Sigmoid colon (tissue), 6 donors: ENCODE measurements at regions not wholly inside any gene's neighbourhood (a gene's known extent, or its start where the extent isn't known, plus 50 kb on each side); places are given as distances from the start of the nearest gene placed in this dataset.
A peak's percentile ranks its signal among the peaks of the same experiment; 100 is the strongest.

ENCODE experiments used
- DNase-seq: peaks from one replicate; pipeline ENCODE4 v3.0.0-alpha.2; 2019
- H3K27ac ChIP-seq, 4 donors: fragments of 200-600 bp; sonication (generic); one replicate each; pipeline ENCODE4 v1.5.1; 2016 to 2019; ENCODE audit warnings: mild to moderate bottlenecking in 1 of 4
- H3K27me3 ChIP-seq, 3 donors: fragments of 200-600 bp; sonication (generic); one replicate each; pipeline ENCODE4 v1.5.1; 2019; ENCODE audit warnings: mild to moderate bottlenecking in 1 of 3
- H3K36me3 ChIP-seq, 4 donors: fragments of 200-600 bp; sonication (generic); one replicate each; pipeline ENCODE4 v1.5.1; 2016 to 2019
- H3K4me1 ChIP-seq, 4 donors: fragments of 200-600 bp; sonication (generic); one replicate each; pipeline ENCODE4 v1.5.1; 2017 to 2019
- H3K4me3 ChIP-seq, 4 donors: fragments of 200-600 bp; sonication (generic); one replicate each; pipeline ENCODE4 v1.5.1; 2017 to 2019; ENCODE audit warnings: mild to moderate bottlenecking in 2 of 4, moderate library complexity in 1 of 4
- H3K9me3 ChIP-seq, 4 donors: fragments of 200-600 bp in 3 of 4; sonication (generic) in 3 of 4; one replicate each; pipeline versions ENCODE4 v1.5.1 to v1.6.1; 2013 to 2019
- EP300 ChIP-seq, 4 donors: sonication (generic); formaldehyde crosslinking; IDR thresholded peaks; one replicate each; pipeline ENCODE4 v1.6.1; 2017; ENCODE audit warnings: antibody characterized with exemption in 4 of 4
- POLR2A ChIP-seq, 2 donors: fragments of 450-650 bp; IDR thresholded peaks; one replicate each; pipeline ENCODE4 v1.6.1; 2016; ENCODE audit warnings: antibody characterized with exemption in 2 of 2, mild to moderate bottlenecking in 2 of 2, moderate library complexity in 2 of 2
- POLR2AphosphoS5 ChIP-seq, 4 donors: sonication (generic); formaldehyde crosslinking; IDR thresholded peaks; one replicate each; pipeline ENCODE4 v1.6.1; 2017; ENCODE audit warnings: antibody characterized with exemption in 4 of 4
- WGBS, 2 donors: extraction: QIAGEN DNeasy Blood & Tissue Kit; methylation state at CpG; one replicate each; pipeline ENCODE4 v1.1.7; 2013; 5-methylcytosine and 5-hydroxymethylcytosine counted together
- intact Hi-C: fragments of 100-400 bp; cut with DNase I; formaldehyde crosslinking; loops from one replicate; pipeline ENCODE4 v1.15.1; 2023
- TF ChIP-seq, protein P1 (sequence below), 4 experiments: fragments of 450-650 bp in 3 of 4; fragments of 200-600 bp in 1 of 4; IDR thresholded peaks; one replicate each; pipeline ENCODE4 v1.5.1; 2016 to 2019; ENCODE audit warnings: antibody characterized with exemption in 4 of 4, mild to moderate bottlenecking in 3 of 4, moderate library complexity in 2 of 4
- donor health status: healthy with polysubstance abuse.
- donor health status: healthy.

DNA sequence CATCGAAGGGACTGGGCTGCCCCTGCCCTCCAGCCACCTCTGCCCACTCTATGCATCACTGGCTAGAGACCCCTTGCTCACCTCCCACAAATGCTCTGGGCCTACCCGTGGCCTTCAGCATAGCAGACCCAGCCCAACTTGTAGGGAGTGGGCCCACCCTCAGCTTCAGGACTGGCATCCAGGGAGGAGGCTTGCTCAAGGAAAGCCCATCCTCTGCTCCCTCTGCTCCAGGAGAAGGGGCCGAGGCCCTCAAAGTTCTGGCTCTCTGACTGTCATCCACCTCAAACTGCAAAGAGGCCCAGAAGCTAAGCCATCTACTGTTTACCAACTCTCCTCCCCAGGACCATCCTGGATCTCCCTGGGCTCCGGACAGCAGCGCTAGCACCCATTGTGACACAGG lies 84.5 kb downstream of the C5orf15 start:
- H3K4me1 ChIP-seq = peaks cover 0 to 22% (median 12%) of the 10 kb centered on the region in 4 donors
- no peak overlapping the region for H3K4me3 ChIP-seq
- TF ChIP-seq POLR2A (IDR thresholded peaks at IDR 0.05) (no peak), POLR2AphosphoS5 (IDR thresholded peaks at IDR 0.05) (no peak), EP300 (IDR thresholded peaks at IDR 0.05) (no peak)
- TF ChIP-seq, protein P1, sequence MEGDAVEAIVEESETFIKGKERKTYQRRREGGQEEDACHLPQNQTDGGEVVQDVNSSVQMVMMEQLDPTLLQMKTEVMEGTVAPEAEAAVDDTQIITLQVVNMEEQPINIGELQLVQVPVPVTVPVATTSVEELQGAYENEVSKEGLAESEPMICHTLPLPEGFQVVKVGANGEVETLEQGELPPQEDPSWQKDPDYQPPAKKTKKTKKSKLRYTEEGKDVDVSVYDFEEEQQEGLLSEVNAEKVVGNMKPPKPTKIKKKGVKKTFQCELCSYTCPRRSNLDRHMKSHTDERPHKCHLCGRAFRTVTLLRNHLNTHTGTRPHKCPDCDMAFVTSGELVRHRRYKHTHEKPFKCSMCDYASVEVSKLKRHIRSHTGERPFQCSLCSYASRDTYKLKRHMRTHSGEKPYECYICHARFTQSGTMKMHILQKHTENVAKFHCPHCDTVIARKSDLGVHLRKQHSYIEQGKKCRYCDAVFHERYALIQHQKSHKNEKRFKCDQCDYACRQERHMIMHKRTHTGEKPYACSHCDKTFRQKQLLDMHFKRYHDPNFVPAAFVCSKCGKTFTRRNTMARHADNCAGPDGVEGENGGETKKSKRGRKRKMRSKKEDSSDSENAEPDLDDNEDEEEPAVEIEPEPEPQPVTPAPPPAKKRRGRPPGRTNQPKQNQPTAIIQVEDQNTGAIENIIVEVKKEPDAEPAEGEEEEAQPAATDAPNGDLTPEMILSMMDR (IDR thresholded peaks at IDR 0.05) = no peak
- no peaks in the 10 kb centered on the region for H3K36me3 ChIP-seq
- no peaks in the 10 kb centered on the region for H3K27me3 ChIP-seq
- H3K27ac ChIP-seq = no peak overlapping the region
- WGBS, 2 donors = 89 to 92% methylated on average over 5 of the region's 5 CpGs
- intact Hi-C loops = no loop called here
- peak; percentile 47 for DNase-seq
- no peaks in the 10 kb centered on the region for H3K9me3 ChIP-seq

GRCh38 chr5:133882846-133883245 lies 85.6 kb downstream of the C5orf15 start:
- H3K27me3 ChIP-seq = no peaks in the 10 kb centered on the region
- DNase-seq = peak; percentile 7
- no peak overlapping the region for H3K4me3 ChIP-seq
- no peak overlapping the region for H3K27ac ChIP-seq
- TF ChIP-seq EP300 (IDR thresholded peaks at IDR 0.05) (no peak), POLR2A (IDR thresholded peaks at IDR 0.05) (no peak)
- no peaks in the 10 kb centered on the region for H3K9me3 ChIP-seq
- no peaks in the 10 kb centered on the region for H3K36me3 ChIP-seq
- H3K4me1 ChIP-seq = peaks cover 0 to 22% (median 12%) of the 10 kb centered on the region in 4 donors
- WGBS, 2 donors = 87 to 88% methylated on average over 10 of the region's 10 CpGs
- intact Hi-C loops = no loop called here

- H3K27ac ChIP-seq = no peak overlapping the region
- TF ChIP-seq EP300 (IDR thresholded peaks at IDR 0.05) (no peak), POLR2A (IDR thresholded peaks at IDR 0.05) (no peak), POLR2AphosphoS5 (IDR thresholded peaks at IDR 0.05) (no peak)
- TF ChIP-seq, protein P1 (IDR thresholded peaks at IDR 0.05) = no peak
- H3K36me3 ChIP-seq = no peaks in the 10 kb centered on the region
- peaks cover 0 to 22% (median 12%) of the 10 kb centered on the region in 4 donors for H3K4me1 ChIP-seq
- H3K27me3 ChIP-seq = no peaks in the 10 kb centered on the region
- intact Hi-C loops = no loop called here
- H3K4me3 ChIP-seq = no peak overlapping the region
- 88 to 94% methylated on average over 6 of the region's 6 CpGs for WGBS, 2 donors
- DNase-seq = no peak
- H3K9me3 ChIP-seq = no peaks in the 10 kb centered on the region
These were observed 86.1 kb downstream of the C5orf15 start for GRCh38 chr5:133882389-133882695.

- intact Hi-C loops = no loop called here
- Histone ChIP-seq H3K4me3 (no peak overlapping the region), H3K27ac (no peak overlapping the region), H3K9me3 (no peaks in the 10 kb centered on the region), H3K27me3 (no peaks in the 10 kb centered on the region), H3K4me1 (peaks cover 0 to 22% (median 12%) of the 10 kb centered on the region in 4 donors), H3K36me3 (no peaks in the 10 kb centered on the region)
- 63 to 80% methylated on average over 15 of the region's 15 CpGs for WGBS, 2 donors
- peak; percentile 56 for DNase-seq
- TF ChIP-seq, protein P1 (IDR thresholded peaks at IDR 0.05) = no peak
- no peak for TF ChIP-seq POLR2AphosphoS5 (IDR thresholded peaks at IDR 0.05)
- TF ChIP-seq POLR2A (IDR thresholded peaks at IDR 0.05) = no peak
- TF ChIP-seq EP300 (IDR thresholded peaks at IDR 0.05) = no peak
These were observed 86.6 kb downstream of the C5orf15 start for GRCh38 chr5:133881576-133882388.

DNA sequence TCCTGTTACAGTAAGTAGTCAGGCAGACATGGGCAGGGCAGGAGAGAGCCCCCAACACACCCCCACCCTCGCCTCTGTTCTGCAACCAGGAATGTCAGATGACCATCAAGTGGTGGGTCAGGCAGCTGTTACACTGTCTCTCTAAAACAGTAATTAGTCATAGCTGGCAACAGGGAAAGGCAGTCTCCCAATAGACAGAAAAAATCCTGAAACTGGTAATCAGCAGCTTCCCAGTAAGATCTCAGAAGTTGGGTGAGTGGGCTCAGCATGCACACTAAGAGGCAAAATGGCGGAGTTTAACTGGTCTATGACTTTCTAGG lies 90.2 kb downstream of the C5orf15 start:
- no peaks in the 10 kb centered on the region for H3K27me3 ChIP-seq
- no peaks in the 10 kb centered on the region for H3K4me1 ChIP-seq
- no peak overlapping the region for H3K4me3 ChIP-seq
- no peaks in the 10 kb centered on the region for H3K36me3 ChIP-seq
- peak; percentile 49 for DNase-seq
- no peaks in the 10 kb centered on the region for H3K9me3 ChIP-seq
- intact Hi-C loops = no loop called here
- 77 to 82% methylated on average over 2 of the region's 2 CpGs for WGBS, 2 donors
- H3K27ac ChIP-seq = no peak overlapping the region
- TF ChIP-seq EP300 (IDR thresholded peaks at IDR 0.05) (no peak), POLR2A (IDR thresholded peaks at IDR 0.05) (no peak), POLR2AphosphoS5 (IDR thresholded peaks at IDR 0.05) (no peak)
- TF ChIP-seq, protein P1 (IDR thresholded peaks at IDR 0.05) = no peak
